HEK293 (cell line): ENCODE measurements at regions not wholly inside any gene's neighbourhood (a gene's known extent, or its start where the extent isn't known, plus 50 kb on each side); places are given as distances from the start of the nearest gene placed in this dataset.

Experiments used
- CTCF ChIA-PET: fragments of 350-600 bp; formaldehyde crosslinking; extraction: SDS; loops from one replicate; lab custom pipeline; 2021; ENCODE audit warnings: antibody characterized with exemption; lab: Yijun Ruan, JAX
- POLR2A ChIA-PET: fragments of 300-600 bp; formaldehyde crosslinking; extraction: SDS; loops from one replicate; lab custom pipeline; 2020; ENCODE audit warnings: antibody characterized with exemption, inconsistent platforms; lab: Yijun Ruan, JAX
- H3K27ac ChIP-seq: fragments of 200-500 bp; sonication (Bioruptor generic); 2 replicates; pipeline ENCODE4 v1.5.1; 2014; ENCODE audit warnings: low read depth, low read length, control low read depth, inconsistent platforms; ENCODE audit errors: extremely low read depth
- H3K36me3 ChIP-seq, 2 experiments: fragments of 200-500 bp in 1 of 2; sonication (Bioruptor generic) in 1 of 2; 1 replicate in 1 of 2; 2 replicates in 1 of 2; pipeline ENCODE4 v1.5.1; 2014 to 2017; ENCODE audit warnings: inconsistent platforms in 2 of 2, low read length in 2 of 2; ENCODE audit not compliant: control insufficient read depth in 2 of 2, insufficient read depth in 1 of 2
- H3K4me1 ChIP-seq: fragments of 200-500 bp; sonication (Bioruptor generic); 2 replicates; pipeline ENCODE4 v1.5.1; 2014; ENCODE audit warnings: mild to moderate bottlenecking, low read length, inconsistent platforms; ENCODE audit not compliant: control insufficient read depth, insufficient read depth
- H3K4me3 ChIP-seq: 2 replicates; pipeline ENCODE4 v1.5.1; 2011; ENCODE audit warnings: low read depth, mild to moderate bottlenecking, control low read depth, low read length, moderate library complexity
- H3K9me3 ChIP-seq: fragments of 200-500 bp; sonication (Bioruptor generic); 2 replicates; pipeline ENCODE4 v1.5.1; 2014; ENCODE audit warnings: low read depth, low read length, inconsistent platforms; ENCODE audit not compliant: control insufficient read depth, insufficient read depth
- ATF2 ChIP-seq: fragments of 450-650 bp; formaldehyde crosslinking; IDR thresholded peaks from 2 replicates; pipeline ENCODE4 v1.5.1; 2016; ENCODE audit warnings: missing biosample characterization, missing genetic modification characterization, low read depth
- BCL6B ChIP-seq: fragments of 450-650 bp; formaldehyde crosslinking; IDR thresholded peaks from 2 replicates; pipeline ENCODE4 v1.5.1; 2017; ENCODE audit warnings: missing biosample characterization, missing genetic modification characterization
- FEZF1 ChIP-seq: fragments of 450-650 bp; formaldehyde crosslinking; IDR thresholded peaks from 2 replicates; pipeline ENCODE4 v1.5.1; 2016; ENCODE audit warnings: missing biosample characterization, missing genetic modification characterization
- HIC1 ChIP-seq: fragments of 450-650 bp; formaldehyde crosslinking; IDR thresholded peaks from 2 replicates; pipeline ENCODE4 v1.5.1; 2016; ENCODE audit warnings: missing biosample characterization, missing genetic modification characterization
- HOXD13 ChIP-seq: sonication (generic); formaldehyde crosslinking; IDR thresholded peaks from 2 replicates; pipeline ENCODE4 v1.8.0; 2022; ENCODE audit warnings: missing genetic modification reagents, borderline replicate concordance
- KLF8 ChIP-seq: fragments of 450-650 bp; formaldehyde crosslinking; IDR thresholded peaks from 2 replicates; pipeline ENCODE4 v1.5.1; 2016; ENCODE audit warnings: missing biosample characterization, missing genetic modification characterization
- SCRT1 ChIP-seq: fragments of 450-650 bp; formaldehyde crosslinking; IDR thresholded peaks from 2 replicates; pipeline ENCODE4 v1.5.1; 2016; ENCODE audit warnings: missing biosample characterization, missing genetic modification characterization, borderline replicate concordance
- SETDB1 ChIP-seq: IDR thresholded peaks from one replicate; pipeline ENCODE4 v1.6.1; 2017; ENCODE audit warnings: mild to moderate bottlenecking, low read length, moderate library complexity, mixed read lengths; ENCODE audit not compliant: insufficient read length
- TRIM28 ChIP-seq: IDR thresholded peaks from 2 replicates; pipeline ENCODE4 v1.6.1; 2011; ENCODE audit warnings: low read length, control low read depth, borderline replicate concordance
- ZBTB49 ChIP-seq: fragments of 450-650 bp; formaldehyde crosslinking; IDR thresholded peaks from 2 replicates; pipeline ENCODE4 v1.5.1; 2016; ENCODE audit warnings: missing biosample characterization, missing genetic modification characterization, low read depth
- ZNF274 ChIP-seq, 2 experiments: fragments of 200-500 bp in 1 of 2; fragments of 450-650 bp in 1 of 2; sonication (Bioruptor generic) in 1 of 2; formaldehyde crosslinking in 1 of 2; IDR thresholded peaks; 2 replicates each; pipeline versions ENCODE4 v1.5.1 to v1.6.1; 2014 to 2016; ENCODE audit warnings: borderline replicate concordance in 1 of 2, inconsistent platforms in 1 of 2, low read length in 1 of 2, missing biosample characterization in 1 of 2, missing genetic modification characterization in 1 of 2
- ZNF324 ChIP-seq: fragments of 450-650 bp; formaldehyde crosslinking; IDR thresholded peaks from 2 replicates; pipeline ENCODE4 v1.5.1; 2016; ENCODE audit warnings: missing biosample characterization, missing genetic modification characterization
- ZNF544 ChIP-seq: fragments of 450-650 bp; formaldehyde crosslinking; IDR thresholded peaks from 2 replicates; pipeline ENCODE4 v1.5.0; 2017; ENCODE audit warnings: missing biosample characterization, missing genetic modification characterization
- ZNF610 ChIP-seq: fragments of 450-650 bp; formaldehyde crosslinking; IDR thresholded peaks from 2 replicates; pipeline ENCODE4 v1.5.1; 2016; ENCODE audit warnings: missing biosample characterization, missing genetic modification characterization, borderline replicate concordance
- ZNF623 ChIP-seq: fragments of 450-650 bp; formaldehyde crosslinking; IDR thresholded peaks from 2 replicates; pipeline ENCODE4 v1.5.1; 2016; ENCODE audit warnings: missing biosample characterization, missing genetic modification characterization
- ZNF837 ChIP-seq: fragments of 450-650 bp; formaldehyde crosslinking; IDR thresholded peaks from 2 replicates; pipeline ENCODE4 v1.5.1; 2016; ENCODE audit warnings: missing biosample characterization, missing genetic modification characterization

GRCh38 chr6:9482030-9482738, 932.7 kb downstream of the TFAP2A start:
- H3K36me3 ChIP-seq = no peaks in the 10 kb centered on the region
- TF ChIP-seq HOXD13 (CRISPR knock-in tag) (no peak), SCRT1 (tag by site-specific recombination) (no peak), HIC1 (tag by site-specific recombination) (0 out of 2 replicates have a peak, but pooled peaks have one; percentile 22), ZNF544 (no peak), ZNF324 (tag by site-specific recombination) (no peak), ZNF837 (no peak), ZNF610 (tag by site-specific recombination) (no peak), BCL6B (tag by site-specific recombination) (no peak), FEZF1 (peak; percentile 57; the same call in 1 of the 2 replicates), TRIM28 (peak; percentile 44; the same call in 1 of the 2 replicates), ATF2 (no peak), ZNF274 (IDR thresholded peaks at IDR 0.05; ENCODE audit: low read length) (no peak), ZNF274 (tag by site-specific recombination; IDR thresholded peaks at IDR 0.05; ENCODE audit: borderline replicate concordance) (no peak), ZBTB49 (no peak)
- no peaks in the 10 kb centered on the region for H3K4me1 ChIP-seq
- H3K27ac ChIP-seq = no peak overlapping the region
- ChIA-PET CTCF (interaction anchor here (0.6 to 1.6 kb wide), 3 partner anchors 21 to 1465 kb away, joined by 3 to 4 read pairs (median 3); no protein-coding TSS in a partner anchor), POLR2A (no interaction called here)
- no peak overlapping the region for H3K4me3 ChIP-seq
- H3K9me3 ChIP-seq = no peaks in the 10 kb centered on the region; the same call in 1 of the 2 replicates

GRCh38 chr6:9481292-9482029, 933.4 kb downstream of the TFAP2A start:
- Histone ChIP-seq H3K4me1 (no peaks in the 10 kb centered on the region), H3K27ac (no peak overlapping the region), H3K36me3 (no peaks in the 10 kb centered on the region), H3K4me3 (no peak overlapping the region), H3K9me3 (no peaks in the 10 kb centered on the region; the same call in 1 of the 2 replicates)
- ChIA-PET POLR2A (no interaction called here), CTCF (interaction anchor here (0.5 to 1.6 kb wide), 5 partner anchors 21 to 1464 kb away, joined by 3 to 5 read pairs (median 3); partner anchors contain the start of gene SYCP2L)
- TF ChIP-seq FEZF1 = peak; percentile 18; the same call in 1 of the 2 replicates
- 0 out of 2 replicates have a peak, but pooled peaks have one; percentile 25 for TF ChIP-seq KLF8
- no peak for TF ChIP-seq ZNF623 (tag by site-specific recombination)
- peak; percentile 70 for TF ChIP-seq SETDB1
